Caco-2 (cell line): ENCODE measurements at regions not wholly inside any gene's neighbourhood (a gene's known extent, or its start where the extent isn't known, plus 50 kb on each side); places are given as distances from the start of the nearest gene placed in this dataset.

Source experiments
- BruUV-seq: library from RNA; stranded (reverse); fragments of 400-500 nt; replicated peaks from 2 replicates; lab custom pipeline; 2021; lab: Mats Ljungman, UMichigan
- CTCF ChIA-PET: fragments of 300-600 bp; sonication (Branson Sonifier 250); formaldehyde crosslinking; loops from one replicate; lab custom pipeline; 2022; ENCODE audit warnings: antibody characterized with exemption; lab: Charles Lee
- POLR2A ChIA-PET: fragments of 300-600 bp; sonication (Branson Sonifier 250); formaldehyde crosslinking; loops from one replicate; lab custom pipeline; 2022; ENCODE audit warnings: antibody characterized with exemption; lab: Charles Lee
- DNase-seq, 2 experiments: peaks; one replicate each; pipeline versions ENCODE4 v3.0.0 to v3.0.0-alpha.2; 2020 to 2022
- H3K27me3 ChIP-seq: replicated peaks from 2 replicates; pipeline ENCODE4 v1.6.0; 2011; ENCODE audit warnings: low read length; ENCODE audit not compliant: control insufficient read depth, insufficient read depth
- H3K36me3 ChIP-seq: 2 replicates; pipeline ENCODE4 v1.5.1; 2011; ENCODE audit warnings: low read length; ENCODE audit not compliant: control insufficient read depth, insufficient read depth
- H3K4me1 ChIP-seq: fragments of 250-450 bp; sonication (Bioruptor Pico); 2 replicates; pipeline ENCODE4 v1.5.1; 2020; ENCODE audit warnings: mild to moderate bottlenecking
- H3K4me3 ChIP-seq: 2 replicates; pipeline ENCODE4 v1.5.1; 2011; ENCODE audit warnings: low read depth, mild to moderate bottlenecking, control low read depth, low read length
- H3K9me3 ChIP-seq: fragments of 250-450 bp; sonication (Bioruptor Pico); 2 replicates; pipeline ENCODE4 v1.5.1; 2020; ENCODE audit warnings: mild to moderate bottlenecking, moderate library complexity
- H3K27ac Mint-ChIP-seq: one replicate; pipeline ENCODE4 v1.8.0; 2022; ENCODE audit warnings: mixed read lengths; ENCODE audit not compliant: unreplicated experiment
- H3K27me3 Mint-ChIP-seq: one replicate; pipeline ENCODE4 v1.8.0; 2022; ENCODE audit warnings: mixed read lengths; ENCODE audit not compliant: insufficient read depth, unreplicated experiment
- H3K36me3 Mint-ChIP-seq: one replicate; pipeline ENCODE4 v1.8.0; 2022; ENCODE audit warnings: mild to moderate bottlenecking, mixed read lengths; ENCODE audit not compliant: insufficient read depth, unreplicated experiment
- H3K4me1 Mint-ChIP-seq: one replicate; pipeline ENCODE4 v1.8.0; 2022; ENCODE audit warnings: low read depth, mixed read lengths; ENCODE audit not compliant: unreplicated experiment
- H3K4me3 Mint-ChIP-seq: one replicate; pipeline ENCODE4 v1.8.0; 2022; ENCODE audit warnings: mild to moderate bottlenecking, moderate library complexity, mixed read lengths; ENCODE audit not compliant: unreplicated experiment
- H3K9me3 Mint-ChIP-seq: one replicate; pipeline ENCODE4 v1.8.0; 2022; ENCODE audit warnings: mixed read lengths; ENCODE audit not compliant: unreplicated experiment
- intact Hi-C: fragments of 100-400 bp; cut with micrococcal nuclease; formaldehyde crosslinking; loops from one replicate; pipeline ENCODE4 v1.10.0; 2022; ENCODE audit not compliant: unreplicated experiment
- TF ChIP-seq, protein P1 (sequence below), 2 experiments: fragments of 200-600 bp in 1 of 2; IDR thresholded peaks; 1 replicate in 1 of 2; 2 replicates in 1 of 2; pipeline versions ENCODE4 v1.5.1 to v1.8.0; 2011 to 2022; ENCODE audit warnings: antibody characterized with exemption in 1 of 2, control low read depth in 1 of 2, inconsistent platforms in 1 of 2, low read depth in 1 of 2, low read length in 1 of 2, mild to moderate bottlenecking in 1 of 2, moderate library complexity in 1 of 2; ENCODE audit not compliant: insufficient read depth in 1 of 2, severe bottlenecking in 1 of 2, unreplicated experiment in 1 of 2

DNA sequence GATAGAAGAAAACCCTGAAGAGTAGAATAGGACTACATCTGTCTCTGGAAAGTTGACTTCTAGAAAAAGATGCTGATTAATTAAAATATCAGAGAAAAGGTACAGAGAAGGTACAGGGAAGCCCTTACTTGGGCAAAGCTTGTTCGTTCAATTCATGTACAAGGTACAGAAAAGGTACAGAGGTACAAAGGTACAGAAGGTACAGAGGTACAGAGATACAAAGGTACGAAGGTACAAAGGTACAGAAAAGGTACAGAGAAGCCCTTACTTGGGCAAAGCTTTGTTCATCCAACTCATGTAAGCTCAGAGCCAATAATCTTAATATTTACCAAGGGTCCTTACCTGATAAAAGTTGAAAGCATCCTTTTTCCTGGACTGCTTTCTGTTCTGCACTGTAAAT lies 182.3 kb downstream of the PCSK1 start:
- H3K27me3 Mint-ChIP-seq = no peaks in the 10 kb centered on the region
- H3K27ac Mint-ChIP-seq = no peak overlapping the region
- TF ChIP-seq, protein P1, sequence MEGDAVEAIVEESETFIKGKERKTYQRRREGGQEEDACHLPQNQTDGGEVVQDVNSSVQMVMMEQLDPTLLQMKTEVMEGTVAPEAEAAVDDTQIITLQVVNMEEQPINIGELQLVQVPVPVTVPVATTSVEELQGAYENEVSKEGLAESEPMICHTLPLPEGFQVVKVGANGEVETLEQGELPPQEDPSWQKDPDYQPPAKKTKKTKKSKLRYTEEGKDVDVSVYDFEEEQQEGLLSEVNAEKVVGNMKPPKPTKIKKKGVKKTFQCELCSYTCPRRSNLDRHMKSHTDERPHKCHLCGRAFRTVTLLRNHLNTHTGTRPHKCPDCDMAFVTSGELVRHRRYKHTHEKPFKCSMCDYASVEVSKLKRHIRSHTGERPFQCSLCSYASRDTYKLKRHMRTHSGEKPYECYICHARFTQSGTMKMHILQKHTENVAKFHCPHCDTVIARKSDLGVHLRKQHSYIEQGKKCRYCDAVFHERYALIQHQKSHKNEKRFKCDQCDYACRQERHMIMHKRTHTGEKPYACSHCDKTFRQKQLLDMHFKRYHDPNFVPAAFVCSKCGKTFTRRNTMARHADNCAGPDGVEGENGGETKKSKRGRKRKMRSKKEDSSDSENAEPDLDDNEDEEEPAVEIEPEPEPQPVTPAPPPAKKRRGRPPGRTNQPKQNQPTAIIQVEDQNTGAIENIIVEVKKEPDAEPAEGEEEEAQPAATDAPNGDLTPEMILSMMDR (IDR thresholded peaks at IDR 0.05; ENCODE audit: insufficient read depth in 1 of 2, low read depth in 1 of 2, low read length in 1 of 2, severe bottlenecking in 1 of 2, unreplicated experiment in 1 of 2) = no peak
- no peaks in the 10 kb centered on the region for H3K36me3 ChIP-seq
- no peaks in the 10 kb centered on the region for H3K9me3 ChIP-seq
- H3K27me3 ChIP-seq = no peaks in the 10 kb centered on the region
- BruUV-seq = no TSS peak
- intact Hi-C loops = no loop called here
- DNase-seq = no peak
- H3K9me3 Mint-ChIP-seq = no peaks in the 10 kb centered on the region
- H3K4me1 ChIP-seq = peaks cover 13% of the 10 kb centered on the region
- H3K4me1 Mint-ChIP-seq = peaks cover 16% of the 10 kb centered on the region
- no peak overlapping the region for H3K4me3 Mint-ChIP-seq
- POLR2A ChIA-PET = no interaction called here
- no peaks in the 10 kb centered on the region for H3K36me3 Mint-ChIP-seq
- CTCF ChIA-PET = no interaction called here
- H3K4me3 ChIP-seq = no peak overlapping the region

DNA sequence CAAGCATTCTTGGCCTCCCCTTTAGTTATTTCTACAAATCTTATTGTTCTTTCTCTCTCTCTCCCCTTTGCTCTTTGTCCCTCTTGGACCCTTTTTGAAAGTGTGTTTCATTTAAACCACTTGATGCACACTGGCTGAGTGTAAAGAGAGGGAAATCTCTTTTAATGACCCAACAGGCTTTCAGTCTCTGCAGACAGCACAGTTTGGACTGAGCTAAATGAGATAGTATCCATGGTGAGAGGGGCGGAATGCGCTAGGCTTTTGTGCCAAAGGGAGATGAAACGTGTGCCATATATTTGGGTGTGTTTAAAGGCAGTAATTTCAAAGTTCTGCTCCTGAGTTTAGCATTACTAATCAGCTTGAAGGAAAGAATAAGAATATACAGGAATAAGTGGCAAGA lies 184.9 kb downstream of the PCSK1 start:
- H3K9me3 ChIP-seq = no peaks in the 10 kb centered on the region
- H3K36me3 ChIP-seq = no peaks in the 10 kb centered on the region
- Mint-ChIP-seq H3K9me3 (no peaks in the 10 kb centered on the region), H3K27ac (no peak overlapping the region), H3K36me3 (no peaks in the 10 kb centered on the region), H3K4me1 (peaks cover 26% of the 10 kb centered on the region), H3K4me3 (no peak overlapping the region), H3K27me3 (no peaks in the 10 kb centered on the region)
- peaks cover 25% of the 10 kb centered on the region for H3K4me1 ChIP-seq
- ChIA-PET POLR2A (no interaction called here), CTCF (no interaction called here)
- TF ChIP-seq, protein P1 (IDR thresholded peaks at IDR 0.05; ENCODE audit: insufficient read depth in 1 of 2, low read depth in 1 of 2, low read length in 1 of 2, severe bottlenecking in 1 of 2, unreplicated experiment in 1 of 2) = no peak
- no TSS peak for BruUV-seq
- no peak for DNase-seq
- intact Hi-C loops = loop anchor here (5.0 kb wide), 2 partner anchors 84 to 391 kb away; no protein-coding TSS in a partner anchor
- H3K4me3 ChIP-seq = no peak overlapping the region
- no peaks in the 10 kb centered on the region for H3K27me3 ChIP-seq

DNA sequence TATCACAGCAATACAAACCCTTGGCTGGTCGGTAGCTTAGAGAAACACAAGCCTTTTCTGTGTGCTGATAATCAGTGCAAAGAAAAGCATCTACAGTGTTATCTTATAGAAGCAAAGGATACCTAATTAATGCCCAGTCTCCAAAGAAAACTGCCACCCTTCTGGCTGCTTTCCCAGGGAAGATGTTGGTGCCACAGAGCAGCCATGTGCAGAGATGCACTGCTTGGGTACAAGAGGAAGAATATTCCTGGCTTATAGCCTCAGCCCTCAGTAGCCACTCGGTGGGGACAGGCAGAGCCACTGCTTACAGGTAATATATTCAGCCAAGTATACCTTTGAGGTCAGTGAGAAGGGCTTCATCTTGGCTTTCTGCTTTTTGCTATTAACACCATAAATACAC lies 185.3 kb downstream of the PCSK1 start:
- no peak overlapping the region for H3K4me3 Mint-ChIP-seq
- Histone ChIP-seq H3K4me1 (peaks cover 25% of the 10 kb centered on the region), H3K36me3 (no peaks in the 10 kb centered on the region), H3K27me3 (no peaks in the 10 kb centered on the region), H3K9me3 (no peaks in the 10 kb centered on the region), H3K4me3 (no peak overlapping the region)
- no peak for DNase-seq
- ChIA-PET CTCF (no interaction called here), POLR2A (no interaction called here)
- H3K27ac Mint-ChIP-seq = no peak overlapping the region
- H3K9me3 Mint-ChIP-seq = no peaks in the 10 kb centered on the region
- no TSS peak for BruUV-seq
- intact Hi-C loops = loop anchor here (5.0 kb wide), 2 partner anchors 85 to 390 kb away; no protein-coding TSS in a partner anchor
- no peaks in the 10 kb centered on the region for H3K27me3 Mint-ChIP-seq
- TF ChIP-seq, protein P1 (IDR thresholded peaks at IDR 0.05; ENCODE audit: insufficient read depth in 1 of 2, low read depth in 1 of 2, low read length in 1 of 2, severe bottlenecking in 1 of 2, unreplicated experiment in 1 of 2) = no peak
- peaks cover 26% of the 10 kb centered on the region for H3K4me1 Mint-ChIP-seq
- no peaks in the 10 kb centered on the region for H3K36me3 Mint-ChIP-seq
